H1 (cell line): ENCODE measurements at regions not wholly inside any gene's neighbourhood (a gene's known extent, or its start where the extent isn't known, plus 50 kb on each side); places are given as distances from the start of the nearest gene placed in this dataset.

Source experiments
- EZH2 ChIP-seq: fragments of 200-600 bp; sonication (generic); IDR thresholded peaks from 2 replicates; pipeline ENCODE4 v1.7.1; 2012; ENCODE audit warnings: low read depth, mild to moderate bottlenecking, moderate library complexity, low read length, inconsistent platforms; ENCODE audit not compliant: severe bottlenecking
- POU5F1 ChIP-seq: IDR thresholded peaks from 2 replicates; pipeline ENCODE4 v1.6.1; 2011; ENCODE audit warnings: low read depth, mild to moderate bottlenecking, low read length, moderate library complexity
- SP4 ChIP-seq: IDR thresholded peaks from 2 replicates; pipeline ENCODE4 v1.6.1; 2012; ENCODE audit warnings: low read length, inconsistent platforms
- TCF12 ChIP-seq: IDR thresholded peaks from 2 replicates; pipeline ENCODE4 v1.6.1; 2011; ENCODE audit warnings: low read depth, mild to moderate bottlenecking, low read length
- ZNF274 ChIP-seq: IDR thresholded peaks from 2 replicates; pipeline ENCODE4 v1.7.0; 2012; ENCODE audit warnings: low read length, borderline replicate concordance; ENCODE audit errors: extremely low read depth
- TF ChIP-seq, protein P1 (sequence below), 3 experiments: IDR thresholded peaks; 1 replicate in 2 of 3; 2 replicates in 1 of 3; pipeline versions ENCODE4 v1.5.1 to v1.6.1; 2011; ENCODE audit warnings: low read length in 3 of 3, mild to moderate bottlenecking in 3 of 3, inconsistent platforms in 2 of 3, low read depth in 1 of 3, moderate library complexity in 1 of 3; ENCODE audit not compliant: insufficient read depth in 1 of 3; ENCODE audit errors: control extremely low read depth in 1 of 3
- TF ChIP-seq, protein P2 (sequence below): IDR thresholded peaks from 2 replicates; pipeline ENCODE4 v1.6.1; 2011; ENCODE audit warnings: low read length, improper control_type of control experiment
- TF ChIP-seq, protein P3 (sequence below): IDR thresholded peaks from 2 replicates; pipeline ENCODE4 v1.6.1; 2012; ENCODE audit warnings: low read length, inconsistent platforms

DNA sequence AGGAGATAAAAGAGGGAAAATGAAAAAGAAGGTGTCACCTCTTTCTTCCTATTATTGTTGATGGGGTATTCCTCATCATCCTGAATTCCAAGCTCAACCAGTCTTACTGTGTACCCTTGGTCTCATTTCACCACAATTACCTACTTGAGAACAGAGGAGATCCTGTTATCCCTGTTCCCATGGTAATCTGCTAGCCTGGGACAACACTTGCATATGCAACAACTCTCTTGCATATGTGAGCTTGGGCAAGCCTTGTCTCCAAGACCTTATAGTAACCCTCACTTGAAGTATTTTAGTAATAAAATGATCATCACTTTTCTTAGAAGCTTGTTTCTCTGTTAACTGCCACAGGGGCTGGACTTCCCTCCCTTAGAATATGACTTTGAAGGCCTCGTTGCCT lies 253.7 kb downstream of the NAP1L3 start:
- TF ChIP-seq, protein P1, sequence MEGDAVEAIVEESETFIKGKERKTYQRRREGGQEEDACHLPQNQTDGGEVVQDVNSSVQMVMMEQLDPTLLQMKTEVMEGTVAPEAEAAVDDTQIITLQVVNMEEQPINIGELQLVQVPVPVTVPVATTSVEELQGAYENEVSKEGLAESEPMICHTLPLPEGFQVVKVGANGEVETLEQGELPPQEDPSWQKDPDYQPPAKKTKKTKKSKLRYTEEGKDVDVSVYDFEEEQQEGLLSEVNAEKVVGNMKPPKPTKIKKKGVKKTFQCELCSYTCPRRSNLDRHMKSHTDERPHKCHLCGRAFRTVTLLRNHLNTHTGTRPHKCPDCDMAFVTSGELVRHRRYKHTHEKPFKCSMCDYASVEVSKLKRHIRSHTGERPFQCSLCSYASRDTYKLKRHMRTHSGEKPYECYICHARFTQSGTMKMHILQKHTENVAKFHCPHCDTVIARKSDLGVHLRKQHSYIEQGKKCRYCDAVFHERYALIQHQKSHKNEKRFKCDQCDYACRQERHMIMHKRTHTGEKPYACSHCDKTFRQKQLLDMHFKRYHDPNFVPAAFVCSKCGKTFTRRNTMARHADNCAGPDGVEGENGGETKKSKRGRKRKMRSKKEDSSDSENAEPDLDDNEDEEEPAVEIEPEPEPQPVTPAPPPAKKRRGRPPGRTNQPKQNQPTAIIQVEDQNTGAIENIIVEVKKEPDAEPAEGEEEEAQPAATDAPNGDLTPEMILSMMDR (IDR thresholded peaks at IDR 0.05; ENCODE audit: control extremely low read depth in 1 of 3, insufficient read depth in 1 of 3, low read depth in 1 of 3, low read length in 3 of 3), result no peak
- no peak for TF ChIP-seq ZNF274
- no peak for TF ChIP-seq SP4
- TF ChIP-seq POU5F1, result no peak
- TF ChIP-seq EZH2, result no peak
- TF ChIP-seq, protein P2, sequence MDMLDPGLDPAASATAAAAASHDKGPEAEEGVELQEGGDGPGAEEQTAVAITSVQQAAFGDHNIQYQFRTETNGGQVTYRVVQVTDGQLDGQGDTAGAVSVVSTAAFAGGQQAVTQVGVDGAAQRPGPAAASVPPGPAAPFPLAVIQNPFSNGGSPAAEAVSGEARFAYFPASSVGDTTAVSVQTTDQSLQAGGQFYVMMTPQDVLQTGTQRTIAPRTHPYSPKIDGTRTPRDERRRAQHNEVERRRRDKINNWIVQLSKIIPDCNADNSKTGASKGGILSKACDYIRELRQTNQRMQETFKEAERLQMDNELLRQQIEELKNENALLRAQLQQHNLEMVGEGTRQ, result no peak
- TF ChIP-seq, protein P3, sequence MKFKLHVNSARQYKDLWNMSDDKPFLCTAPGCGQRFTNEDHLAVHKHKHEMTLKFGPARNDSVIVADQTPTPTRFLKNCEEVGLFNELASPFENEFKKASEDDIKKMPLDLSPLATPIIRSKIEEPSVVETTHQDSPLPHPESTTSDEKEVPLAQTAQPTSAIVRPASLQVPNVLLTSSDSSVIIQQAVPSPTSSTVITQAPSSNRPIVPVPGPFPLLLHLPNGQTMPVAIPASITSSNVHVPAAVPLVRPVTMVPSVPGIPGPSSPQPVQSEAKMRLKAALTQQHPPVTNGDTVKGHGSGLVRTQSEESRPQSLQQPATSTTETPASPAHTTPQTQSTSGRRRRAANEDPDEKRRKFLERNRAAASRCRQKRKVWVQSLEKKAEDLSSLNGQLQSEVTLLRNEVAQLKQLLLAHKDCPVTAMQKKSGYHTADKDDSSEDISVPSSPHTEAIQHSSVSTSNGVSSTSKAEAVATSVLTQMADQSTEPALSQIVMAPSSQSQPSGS, result no peak
- no peak for TF ChIP-seq TCF12
